Endodermal cell (in vitro differentiated cells): ENCODE measurements at regions not wholly inside any gene's neighbourhood (a gene's known extent, or its start where the extent isn't known, plus 50 kb on each side); places are given as distances from the start of the nearest gene placed in this dataset.

Experiments
- DNase-seq: peaks from one replicate; pipeline ENCODE4 v3.0.0-alpha.2; 2017
- H3K27ac ChIP-seq: 2 replicates; pipeline ENCODE4 v1.5.1; 2013; ENCODE audit warnings: mild to moderate bottlenecking, low read depth, low read length, moderate library complexity
- H3K27me3 ChIP-seq: 2 replicates; pipeline ENCODE4 v1.6.1; 2013; ENCODE audit warnings: mild to moderate bottlenecking, low read length, moderate library complexity; ENCODE audit not compliant: insufficient read depth, control insufficient read depth, poor library complexity, severe bottlenecking
- H3K36me3 ChIP-seq: 2 replicates; pipeline ENCODE4 v1.7.0; 2013; ENCODE audit warnings: mild to moderate bottlenecking, low read length, moderate library complexity; ENCODE audit not compliant: control insufficient read depth, insufficient read depth
- H3K4me1 ChIP-seq: one replicate; pipeline ENCODE4 v1.7.0; 2013; ENCODE audit warnings: low read length; ENCODE audit not compliant: control insufficient read depth, insufficient read depth
- H3K4me3 ChIP-seq: 2 replicates; pipeline ENCODE4 v1.5.1; 2013; ENCODE audit warnings: mild to moderate bottlenecking, low read length, moderate library complexity
- H3K9ac ChIP-seq: 2 replicates; pipeline ENCODE4 v1.6.1; 2013; ENCODE audit warnings: mild to moderate bottlenecking, low read length, moderate library complexity; ENCODE audit not compliant: poor library complexity, severe bottlenecking; ENCODE audit errors: extremely low read depth
- H3K9me3 ChIP-seq: 2 replicates; pipeline ENCODE4 v1.6.1; 2013; ENCODE audit warnings: mild to moderate bottlenecking, low read length, moderate library complexity; ENCODE audit not compliant: control insufficient read depth
- H3K27ac Mint-ChIP-seq: 2 replicates; pipeline ENCODE4 v1.8.0; 2020; ENCODE audit warnings: mixed read lengths
- H3K27me3 Mint-ChIP-seq: 2 replicates; pipeline ENCODE4 v1.8.0; 2021; ENCODE audit warnings: mild to moderate bottlenecking, mixed read lengths; ENCODE audit not compliant: insufficient read depth
- H3K36me3 Mint-ChIP-seq: 2 replicates; pipeline ENCODE4 v1.8.0; 2020; ENCODE audit warnings: low read depth, mixed read lengths
- H3K4me1 Mint-ChIP-seq: 2 replicates; pipeline ENCODE4 v1.8.0; 2020; ENCODE audit warnings: mixed read lengths
- H3K4me3 Mint-ChIP-seq: 2 replicates; pipeline ENCODE4 v1.8.0; 2020; ENCODE audit warnings: mild to moderate bottlenecking, moderate library complexity, mixed read lengths
- H3K9me3 Mint-ChIP-seq: 2 replicates; pipeline ENCODE4 v1.8.0; 2020; ENCODE audit warnings: mild to moderate bottlenecking, mixed read lengths
- CTCF ChIP-seq: fragments of 200-600 bp; sonication (generic); conservative IDR thresholded peaks from 2 replicates; pipeline ENCODE4 v1.5.0; 2021; ENCODE audit warnings: antibody characterized with exemption, mild to moderate bottlenecking
- WGBS, 2 experiments: methylation state at CpG; one replicate each; pipeline versions ENCODE4 v1.1.5 to v1.1.7; 2013; ENCODE audit warnings: missing lambda C conversion rate in 2 of 2, mixed read lengths in 1 of 2; ENCODE audit not compliant: insufficient coverage in 1 of 2, insufficient read length in 1 of 2; 5-methylcytosine and 5-hydroxymethylcytosine counted together

- H3K4me3 Mint-ChIP-seq, result no peak overlapping the region
- peaks cover 13% of the 10 kb centered on the region for H3K9me3 Mint-ChIP-seq
- H3K4me1 ChIP-seq, result no peaks in the 10 kb centered on the region
- WGBS, 2 experiments, result 80 to 100% methylated on average over 2 to 5 of the region's 5 CpGs
- H3K9ac ChIP-seq, result no peak overlapping the region
- H3K27ac ChIP-seq, result no peak overlapping the region
- peaks cover 3% of the 10 kb centered on the region for H3K27me3 Mint-ChIP-seq
- no peak overlapping the region for H3K27ac Mint-ChIP-seq
- peak; percentile 20 for DNase-seq
- no peaks in the 10 kb centered on the region for H3K4me1 Mint-ChIP-seq
- H3K4me3 ChIP-seq, result no peak overlapping the region
- H3K36me3 Mint-ChIP-seq, result no peaks in the 10 kb centered on the region
- no peaks in the 10 kb centered on the region for H3K27me3 ChIP-seq
- no peaks in the 10 kb centered on the region for H3K9me3 ChIP-seq
- TF ChIP-seq CTCF, result no peak
- no peaks in the 10 kb centered on the region for H3K36me3 ChIP-seq
Measured at GRCh38 chr1:5662744-5663126, 329.5 kb downstream of the NPHP4 start.

- TF ChIP-seq CTCF, result no peak
- DNase-seq, result peak; percentile 35
- Histone ChIP-seq H3K4me3 (no peak overlapping the region), H3K4me1 (no peaks in the 10 kb centered on the region), H3K27me3 (no peaks in the 10 kb centered on the region), H3K9ac (no peak overlapping the region), H3K36me3 (no peaks in the 10 kb centered on the region), H3K9me3 (no peaks in the 10 kb centered on the region), H3K27ac (no peak overlapping the region)
- Mint-ChIP-seq H3K4me3 (no peak overlapping the region), H3K36me3 (no peaks in the 10 kb centered on the region), H3K27ac (no peak overlapping the region), H3K4me1 (no peaks in the 10 kb centered on the region), H3K9me3 (peaks cover 10% of the 10 kb centered on the region), H3K27me3 (peaks cover 3% of the 10 kb centered on the region)
- 84 to 96% methylated on average over 4 to 9 of the region's 9 CpGs for WGBS, 2 experiments
Measured at GRCh38 chr1:5662086-5662743, 330.0 kb downstream of the NPHP4 start.

GRCh38 chr1:5661196-5662085, 330.8 kb downstream of the NPHP4 start:
- Mint-ChIP-seq H3K27me3 (peaks cover 4% of the 10 kb centered on the region), H3K36me3 (no peaks in the 10 kb centered on the region), H3K4me1 (no peaks in the 10 kb centered on the region), H3K27ac (no peak overlapping the region), H3K9me3 (peaks cover 5% of the 10 kb centered on the region), H3K4me3 (no peak overlapping the region)
- Histone ChIP-seq H3K4me3 (no peak overlapping the region), H3K9ac (no peak overlapping the region), H3K27ac (no peak overlapping the region), H3K27me3 (no peaks in the 10 kb centered on the region), H3K4me1 (no peaks in the 10 kb centered on the region), H3K36me3 (no peaks in the 10 kb centered on the region), H3K9me3 (no peaks in the 10 kb centered on the region)
- peak; percentile 32 for DNase-seq
- no peak for TF ChIP-seq CTCF
- 88 to 94% methylated on average over 14 to 24 of the region's 24 CpGs for WGBS, 2 experiments
